ENCODE measurements at regions not wholly inside any gene's neighbourhood (a gene's known extent, or its start where the extent isn't known, plus 50 kb on each side); places are given as distances from the start of the nearest gene placed in this dataset.
"Not testable (repeated sequence)": the region's sequence is repeated elsewhere in the genome, so short reads cannot be mapped to it uniquely, and the experiment has no call there.

DNA sequence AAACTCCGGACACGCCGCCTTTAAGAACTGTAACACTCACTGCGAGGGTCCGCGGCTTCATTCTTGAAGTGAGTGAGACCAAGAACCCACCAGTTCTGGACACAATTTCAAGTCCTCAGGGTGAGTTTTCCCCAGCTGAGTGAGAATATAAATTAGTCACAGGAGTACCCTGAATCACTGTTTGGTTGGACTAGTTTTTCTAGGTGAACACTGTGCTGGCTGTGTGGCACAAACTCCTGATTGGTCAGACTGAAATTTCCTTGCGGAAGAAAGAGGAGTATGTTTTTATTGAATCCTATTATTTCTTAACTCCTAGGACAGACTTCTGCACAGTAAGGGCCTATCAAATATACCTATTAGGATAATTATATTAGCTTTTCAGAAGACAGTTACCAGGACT is 288.1 kb upstream of the UBE2E3 start:
- Histone ChIP-seq H3K9me3 (no peaks in the 10 kb centered on the region), H3K27me3 (no peaks in the 10 kb centered on the region), H3K4me3 (no peak overlapping the region), H3K36me3 (no peaks in the 10 kb centered on the region), H3K27ac (no peak overlapping the region), H3K4me1 (no peaks in the 10 kb centered on the region)
- TF ChIP-seq POLR2A (IDR thresholded peaks at IDR 0.05): no peak
- TF ChIP-seq, protein P1, sequence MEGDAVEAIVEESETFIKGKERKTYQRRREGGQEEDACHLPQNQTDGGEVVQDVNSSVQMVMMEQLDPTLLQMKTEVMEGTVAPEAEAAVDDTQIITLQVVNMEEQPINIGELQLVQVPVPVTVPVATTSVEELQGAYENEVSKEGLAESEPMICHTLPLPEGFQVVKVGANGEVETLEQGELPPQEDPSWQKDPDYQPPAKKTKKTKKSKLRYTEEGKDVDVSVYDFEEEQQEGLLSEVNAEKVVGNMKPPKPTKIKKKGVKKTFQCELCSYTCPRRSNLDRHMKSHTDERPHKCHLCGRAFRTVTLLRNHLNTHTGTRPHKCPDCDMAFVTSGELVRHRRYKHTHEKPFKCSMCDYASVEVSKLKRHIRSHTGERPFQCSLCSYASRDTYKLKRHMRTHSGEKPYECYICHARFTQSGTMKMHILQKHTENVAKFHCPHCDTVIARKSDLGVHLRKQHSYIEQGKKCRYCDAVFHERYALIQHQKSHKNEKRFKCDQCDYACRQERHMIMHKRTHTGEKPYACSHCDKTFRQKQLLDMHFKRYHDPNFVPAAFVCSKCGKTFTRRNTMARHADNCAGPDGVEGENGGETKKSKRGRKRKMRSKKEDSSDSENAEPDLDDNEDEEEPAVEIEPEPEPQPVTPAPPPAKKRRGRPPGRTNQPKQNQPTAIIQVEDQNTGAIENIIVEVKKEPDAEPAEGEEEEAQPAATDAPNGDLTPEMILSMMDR (IDR thresholded peaks at IDR 0.05): no peak
- intact Hi-C loops (cut with DNase I; ENCODE audit: low total_unique reads): no loop called here
- no peak for DNase-seq

DNA sequence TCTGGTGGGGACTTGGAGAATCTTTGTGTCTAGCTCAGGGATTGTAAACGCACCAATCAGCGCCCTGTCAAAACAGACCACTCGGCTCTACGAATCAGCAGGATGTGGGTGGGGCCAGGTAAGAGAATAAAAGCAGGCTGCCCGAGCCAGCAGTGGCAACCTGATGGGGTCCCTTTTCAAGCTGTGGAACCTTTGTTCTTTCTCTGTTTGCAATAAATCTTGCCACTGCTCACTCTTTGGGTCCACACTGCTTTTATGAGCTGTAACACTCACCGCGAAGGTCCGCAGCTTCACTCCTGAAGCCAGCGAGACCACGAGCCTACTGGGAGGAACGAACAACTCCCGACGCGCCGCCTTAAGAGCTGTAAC is 288.6 kb upstream of the UBE2E3 start:
- H3K27me3 ChIP-seq; H3K36me3 ChIP-seq; DNase-seq; H3K4me3 ChIP-seq; intact Hi-C loops (cut with DNase I; ENCODE audit: low total_unique reads); H3K27ac ChIP-seq; H3K4me1 ChIP-seq; H3K9me3 ChIP-seq: not testable (repeated sequence)

DNA sequence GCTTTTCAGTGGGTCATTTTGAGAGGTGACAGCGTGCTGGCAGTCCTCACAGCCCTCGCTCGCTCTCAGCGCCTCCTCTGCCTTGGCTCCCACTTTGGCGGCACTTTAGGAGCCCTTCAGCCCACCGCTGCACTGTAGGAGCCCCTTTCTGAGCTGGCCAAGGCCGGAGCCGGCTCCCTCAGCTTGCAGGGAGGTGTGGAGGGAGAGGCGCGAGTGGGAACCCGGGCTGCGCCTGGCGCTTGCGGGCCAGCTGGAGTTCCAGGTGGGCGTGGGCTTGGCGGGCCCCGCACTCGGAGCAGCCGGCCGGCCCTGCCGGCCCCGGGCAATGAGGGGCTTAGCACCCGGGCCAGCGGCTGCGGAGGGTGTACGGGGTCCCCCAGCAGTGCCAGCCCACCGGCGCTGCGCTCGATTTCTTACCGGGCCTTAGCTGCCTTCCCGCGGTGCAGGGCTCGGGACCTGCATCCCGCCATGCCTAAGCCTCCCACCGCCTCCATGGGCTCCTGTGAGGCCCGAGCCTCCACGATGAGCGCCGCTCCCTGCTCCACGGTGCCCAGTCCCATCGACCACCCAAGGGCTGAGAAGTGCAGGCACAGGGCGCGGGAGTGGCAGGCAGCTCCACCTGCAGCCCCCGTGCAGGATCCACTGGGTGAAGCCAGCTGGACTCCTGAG is 289.1 kb upstream of the UBE2E3 start:
- H3K4me1 ChIP-seq; intact Hi-C loops (cut with DNase I; ENCODE audit: low total_unique reads); H3K27ac ChIP-seq; DNase-seq; H3K9me3 ChIP-seq; H3K27me3 ChIP-seq; H3K36me3 ChIP-seq; H3K4me3 ChIP-seq: not testable (repeated sequence)

DNA sequence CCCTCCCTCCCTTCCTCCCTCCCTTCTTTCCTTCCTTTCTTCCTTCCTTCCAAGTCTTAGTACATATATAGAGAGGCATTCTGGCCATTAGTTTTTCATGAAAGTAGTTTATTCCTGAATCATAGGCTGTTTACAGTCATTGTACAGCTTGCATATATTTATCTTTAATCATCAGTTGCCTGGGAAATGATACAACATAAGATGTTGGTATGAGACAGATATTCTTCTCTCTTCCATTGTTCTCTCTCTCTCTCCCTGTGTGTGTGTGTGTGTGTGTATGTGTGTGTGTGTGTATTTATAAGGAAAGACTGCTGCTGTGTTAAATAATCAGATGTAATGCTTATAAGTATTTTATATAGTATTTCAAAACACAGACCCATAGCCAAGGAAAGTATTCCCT is 289.8 kb upstream of the UBE2E3 start:
- H3K4me1 ChIP-seq: no peaks in the 10 kb centered on the region

DNA sequence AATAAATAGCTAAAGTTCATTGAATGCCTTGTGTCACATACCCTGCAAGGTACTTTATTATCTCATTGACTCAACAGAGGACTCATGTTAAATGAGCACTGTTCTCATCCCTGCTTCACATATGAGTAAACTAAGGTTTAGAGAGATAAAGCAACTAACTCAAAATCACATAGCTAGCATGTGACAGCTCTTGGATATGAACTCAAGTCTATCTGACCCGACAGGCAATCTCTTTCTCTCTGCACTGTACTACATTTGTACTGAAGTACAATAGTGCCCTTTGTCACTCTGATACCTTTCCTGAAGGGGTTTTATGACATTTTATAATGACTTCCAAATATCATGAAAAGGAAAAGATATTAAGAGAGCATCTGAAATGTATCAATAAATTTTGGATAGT is 297.5 kb upstream of the UBE2E3 start:
- no peak for DNase-seq
- H3K4me3 ChIP-seq: no peak overlapping the region
- H3K27me3 ChIP-seq: no peaks in the 10 kb centered on the region

More for the DNA sequence above, 289.8 kb upstream of the UBE2E3 start:
- no peak overlapping the region for H3K27ac ChIP-seq
- TF ChIP-seq POLR2A (IDR thresholded peaks at IDR 0.05): no peak
- TF ChIP-seq, protein P1 (IDR thresholded peaks at IDR 0.05): no peak
- DNase-seq: no peak
- H3K4me3 ChIP-seq: no peak overlapping the region
- intact Hi-C loops (cut with DNase I; ENCODE audit: low total_unique reads): no loop called here
- no peaks in the 10 kb centered on the region for H3K36me3 ChIP-seq
- no peaks in the 10 kb centered on the region for H3K27me3 ChIP-seq
- H3K9me3 ChIP-seq: no peaks in the 10 kb centered on the region

DNA sequence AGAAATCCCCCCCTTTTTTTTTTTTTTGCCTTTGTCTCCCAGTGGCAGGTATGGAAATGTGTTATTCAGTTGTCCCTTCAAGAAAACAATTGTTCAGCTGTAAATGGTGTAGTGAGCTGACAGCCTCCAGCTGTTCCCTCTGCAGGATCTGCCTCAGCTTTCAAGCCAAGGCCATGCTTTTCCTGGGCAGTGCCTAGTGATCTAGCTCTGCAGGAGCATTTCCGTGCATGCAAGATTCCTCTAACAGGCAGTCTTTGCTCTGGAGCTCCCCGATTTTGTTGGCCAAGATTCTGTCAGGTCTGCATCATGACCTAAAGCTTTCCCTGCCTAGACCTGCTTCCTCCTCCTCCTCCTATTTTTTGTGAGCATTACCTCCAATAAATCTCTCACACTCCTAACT is 300.7 kb upstream of the UBE2E3 start:
- no peak for DNase-seq
- Histone ChIP-seq H3K9me3 (no peaks in the 10 kb centered on the region), H3K27me3 (no peaks in the 10 kb centered on the region), H3K4me1 (no peaks in the 10 kb centered on the region), H3K27ac (no peak overlapping the region), H3K36me3 (no peaks in the 10 kb centered on the region), H3K4me3 (no peak overlapping the region)
- TF ChIP-seq, protein P1 (IDR thresholded peaks at IDR 0.05): no peak
- no peak for TF ChIP-seq POLR2A (IDR thresholded peaks at IDR 0.05)
- intact Hi-C loops (cut with DNase I; ENCODE audit: low total_unique reads): no loop called here

More for the DNA sequence above, 297.5 kb upstream of the UBE2E3 start:
- TF ChIP-seq, protein P1 (IDR thresholded peaks at IDR 0.05): no peak
- TF ChIP-seq POLR2A (IDR thresholded peaks at IDR 0.05): no peak
- Histone ChIP-seq H3K4me1 (no peaks in the 10 kb centered on the region), H3K36me3 (no peaks in the 10 kb centered on the region), H3K9me3 (no peaks in the 10 kb centered on the region), H3K27ac (no peak overlapping the region)
- intact Hi-C loops (cut with DNase I; ENCODE audit: low total_unique reads): no loop called here
